Endothelial cell of umbilical vein (primary cell): ENCODE measurements at regions not wholly inside any gene's neighbourhood (a gene's known extent, or its start where the extent isn't known, plus 50 kb on each side); places are given as distances from the start of the nearest gene placed in this dataset.

ENCODE experiments used
- BruUV-seq: library from RNA; stranded (reverse); fragments of 400-500 nt; replicated peaks from 2 replicates; lab custom pipeline; 2021; lab: Mats Ljungman, UMichigan
- CTCF ChIA-PET: fragments of 300-600, 350-600 bp; sonication (Branson Sonifier 250); formaldehyde crosslinking; loops from one replicate; lab custom pipeline; 2021; ENCODE audit warnings: antibody characterized with exemption, inconsistent platforms; lab: Charles Lee
- POLR2A ChIA-PET: fragments of 300-600, 350-600 bp; sonication (Branson Sonifier 250); formaldehyde crosslinking; loops from one replicate; lab custom pipeline; 2021; ENCODE audit warnings: antibody characterized with exemption, inconsistent platforms; lab: Charles Lee
- DNase-seq: peaks from one replicate; pipeline ENCODE4 v3.0.0-alpha.2; 2011; ENCODE audit warnings: low read depth, low spot score
- FAIRE-seq: peaks from 2 replicates; lab custom pipeline; 2011; peaks lifted over from hg19 to GRCh38; lab: Jason Lieb, UNC
- H2AFZ ChIP-seq: 2 replicates; pipeline ENCODE4 v1.6.0; 2012; ENCODE audit warnings: low read depth, low read length, control low read depth, inconsistent platforms
- H3K27ac ChIP-seq: 2 replicates; pipeline ENCODE4 v1.5.1; 2011; ENCODE audit warnings: low read depth, mild to moderate bottlenecking, control low read depth, low read length, moderate library complexity; ENCODE audit not compliant: insufficient read depth
- H3K27me3 ChIP-seq, 2 experiments: 2 replicates each; pipeline versions ENCODE4 v1.6.0 to v1.6.1; 2011; ENCODE audit warnings: low read length in 2 of 2, mixed read lengths in 1 of 2; ENCODE audit not compliant: control insufficient read depth in 2 of 2, insufficient read depth in 2 of 2
- H3K36me3 ChIP-seq, 2 experiments: 2 replicates in 1 of 2; 3 replicates in 1 of 2; pipeline ENCODE4 v1.5.1; 2011; ENCODE audit warnings: low read length in 2 of 2, mild to moderate bottlenecking in 1 of 2, moderate library complexity in 1 of 2; ENCODE audit not compliant: control insufficient read depth in 2 of 2, insufficient read depth in 2 of 2; ENCODE audit errors: extremely low read depth in 1 of 2
- H3K4me1 ChIP-seq: 3 replicates; pipeline ENCODE4 v1.5.1; 2011; ENCODE audit warnings: mild to moderate bottlenecking, low read length; ENCODE audit not compliant: control insufficient read depth, insufficient read depth; ENCODE audit errors: extremely low read depth
- H3K4me2 ChIP-seq: 2 replicates; pipeline ENCODE4 v1.6.1; 2011; ENCODE audit warnings: low read length, control low read depth, mixed read lengths; ENCODE audit not compliant: insufficient read depth
- H3K4me3 ChIP-seq, 3 experiments: fragments of 200-600 bp in 1 of 3; sonication (generic), shearing (Covaris generic) in 1 of 3; replicated peaks in 1 of 3; 2 replicates each; pipeline ENCODE4 v1.5.1; 2011 to 2016; ENCODE audit warnings: control low read depth in 3 of 3, low read length in 3 of 3, mild to moderate bottlenecking in 2 of 3, inconsistent platforms in 1 of 3, low read depth in 1 of 3, moderate library complexity in 1 of 3; ENCODE audit not compliant: insufficient read depth in 1 of 3
- H3K79me2 ChIP-seq: 2 replicates; pipeline ENCODE4 v1.6.0; 2012; ENCODE audit warnings: low read length, inconsistent platforms; ENCODE audit not compliant: control insufficient read depth, insufficient read depth
- H3K9ac ChIP-seq: replicated peaks from 2 replicates; pipeline ENCODE3; 2011; ENCODE audit warnings: low read length, control low read depth; ENCODE audit not compliant: insufficient read depth; ENCODE audit errors: extremely low read depth
- H3K9me1 ChIP-seq: replicated peaks from 3 replicates; pipeline ENCODE4 v1.6.0; 2011; ENCODE audit warnings: mild to moderate bottlenecking, low read length; ENCODE audit not compliant: control insufficient read depth, insufficient read depth; ENCODE audit errors: extremely low read depth
- H3K9me3 ChIP-seq: replicated peaks from 2 replicates; pipeline ENCODE4 v1.5.1; 2012; ENCODE audit warnings: low read length, inconsistent platforms; ENCODE audit not compliant: control insufficient read depth, insufficient read depth
- H4K20me1 ChIP-seq: replicated peaks from 2 replicates; pipeline ENCODE3; 2011; ENCODE audit warnings: mild to moderate bottlenecking, low read length; ENCODE audit not compliant: control insufficient read depth, insufficient read depth; ENCODE audit errors: extremely low read depth
- CTCF ChIP-seq, 2 donors: IDR thresholded peaks; 1 replicate in 1 of 2; 2 replicates in 1 of 2; pipeline ENCODE4 v1.5.1; 2011; ENCODE audit warnings: low read length in 2 of 2, mild to moderate bottlenecking in 2 of 2, moderate library complexity in 2 of 2, control low read depth in 1 of 2, inconsistent platforms in 1 of 2, low read depth in 1 of 2; ENCODE audit not compliant: insufficient read depth in 1 of 2; ENCODE audit errors: extremely low read depth in 1 of 2
- EZH2 ChIP-seq: IDR thresholded peaks from 2 replicates; pipeline ENCODE4 v1.6.1; 2012; ENCODE audit warnings: borderline replicate concordance, low read depth, mild to moderate bottlenecking, moderate library complexity, low read length, inconsistent platforms; ENCODE audit not compliant: severe bottlenecking
- FOS ChIP-seq: IDR thresholded peaks from 2 replicates; pipeline ENCODE4 v1.6.1; 2011; ENCODE audit warnings: mild to moderate bottlenecking, low read length, moderate library complexity, borderline replicate concordance; ENCODE audit not compliant: insufficient read depth
- GATA2 ChIP-seq: IDR thresholded peaks from 2 replicates; pipeline ENCODE4 v1.7.0; 2011; ENCODE audit warnings: low read depth, mild to moderate bottlenecking, moderate library complexity, mixed read lengths, low read length; ENCODE audit not compliant: insufficient read length, insufficient read depth
- JUN ChIP-seq: IDR thresholded peaks from 2 replicates; pipeline ENCODE4 v1.6.1; 2011; ENCODE audit warnings: borderline replicate concordance, low read depth; ENCODE audit not compliant: insufficient read length, insufficient read depth
- MAX ChIP-seq: IDR thresholded peaks from 2 replicates; pipeline ENCODE4 v1.6.1; 2011; ENCODE audit not compliant: insufficient read depth, insufficient read length
- MYC ChIP-seq: IDR thresholded peaks from one replicate; pipeline ENCODE4 v1.6.1; 2011; ENCODE audit warnings: mild to moderate bottlenecking, low read depth, low read length
- POLR2A ChIP-seq: IDR thresholded peaks from 2 replicates; pipeline ENCODE4 v1.6.1; 2012; ENCODE audit warnings: low read depth, mild to moderate bottlenecking, control low read depth, low read length
- POLR2AphosphoS5 ChIP-seq: IDR thresholded peaks from 2 replicates; pipeline ENCODE4 v1.6.1; 2012; ENCODE audit warnings: low read depth, mild to moderate bottlenecking, control low read depth, low read length, moderate library complexity; ENCODE audit not compliant: insufficient read depth
- dilution Hi-C: fragments of 300-500 bp; cut with MboI; formaldehyde crosslinking; loops from one replicate; pipeline ENCODE4 v1.15.0; 2019; ENCODE audit warnings: low sequenced_read_pairs; ENCODE audit not compliant: extremely low pct_ligation_motif_present
- intact Hi-C: fragments of 100-400 bp; cut with micrococcal nuclease; formaldehyde crosslinking; loops from one replicate; pipeline ENCODE4 v1.10.0; 2022

- Histone ChIP-seq H4K20me1 (no peaks in the 10 kb centered on the region), H2AFZ (no peak overlapping the region), H3K4me3 (no peak overlapping the region), H3K9me1 (no peaks in the 10 kb centered on the region), H3K27me3 (no peaks in the 10 kb centered on the region), H3K9me3 (no peaks in the 10 kb centered on the region), H3K79me2 (no peaks in the 10 kb centered on the region), H3K9ac (no peak overlapping the region), H3K27ac (no peak overlapping the region), H3K4me2 (no peak overlapping the region), H3K4me1 (no peaks in the 10 kb centered on the region), H3K36me3 (no peaks in the 10 kb centered on the region)
- no TSS peak for BruUV-seq
- TF ChIP-seq EZH2, result no peak
- TF ChIP-seq GATA2, result no peak
- no peak for TF ChIP-seq JUN
- no peak for TF ChIP-seq MYC
- no peak for TF ChIP-seq MAX
- no peak for TF ChIP-seq POLR2AphosphoS5
- TF ChIP-seq CTCF (IDR thresholded peaks at IDR 0.05; ENCODE audit: extremely low read depth in 1 of 2, insufficient read depth in 1 of 2, low read depth in 1 of 2, low read length in 2 of 2), result no peak
- TF ChIP-seq FOS, result no peak
- no peak for TF ChIP-seq POLR2A
- dilution Hi-C loops, result no loop called here
- intact Hi-C loops, result no loop called here
- no peak for DNase-seq
- CTCF ChIA-PET, result interaction anchor here (1.2 kb wide), 1 partner anchor 13 kb away, joined by 4 read pairs; no protein-coding TSS in a partner anchor
- POLR2A ChIA-PET, result no interaction called here
- FAIRE-seq, result no peak
Measured at GRCh38 chr2:180751306-180751920, 229.0 kb upstream of the UBE2E3 start.
